Astrocyte of the spinal cord (primary cell): ENCODE measurements at regions not wholly inside any gene's neighbourhood (a gene's known extent, or its start where the extent isn't known, plus 50 kb on each side); places are given as distances from the start of the nearest gene placed in this dataset.

Experiments
- DNase-seq: peaks from one replicate; pipeline ENCODE4 v3.0.0; 2011; ENCODE audit warnings: low read depth, low spot score
- H3K4me3 ChIP-seq: 2 replicates; pipeline ENCODE4 v1.5.1; 2011; ENCODE audit warnings: low read depth, mild to moderate bottlenecking, low read length, moderate library complexity
- in situ Hi-C: cut with HindIII; loops from 2 replicates; pipeline ENCODE4 v1.10.0; 2017; ENCODE audit warnings: low sequenced_read_pairs
- TF ChIP-seq, protein P1 (sequence below): IDR thresholded peaks from 2 replicates; pipeline ENCODE4 v1.5.1; 2012; ENCODE audit warnings: low read depth, mild to moderate bottlenecking, low read length, inconsistent platforms

DNA sequence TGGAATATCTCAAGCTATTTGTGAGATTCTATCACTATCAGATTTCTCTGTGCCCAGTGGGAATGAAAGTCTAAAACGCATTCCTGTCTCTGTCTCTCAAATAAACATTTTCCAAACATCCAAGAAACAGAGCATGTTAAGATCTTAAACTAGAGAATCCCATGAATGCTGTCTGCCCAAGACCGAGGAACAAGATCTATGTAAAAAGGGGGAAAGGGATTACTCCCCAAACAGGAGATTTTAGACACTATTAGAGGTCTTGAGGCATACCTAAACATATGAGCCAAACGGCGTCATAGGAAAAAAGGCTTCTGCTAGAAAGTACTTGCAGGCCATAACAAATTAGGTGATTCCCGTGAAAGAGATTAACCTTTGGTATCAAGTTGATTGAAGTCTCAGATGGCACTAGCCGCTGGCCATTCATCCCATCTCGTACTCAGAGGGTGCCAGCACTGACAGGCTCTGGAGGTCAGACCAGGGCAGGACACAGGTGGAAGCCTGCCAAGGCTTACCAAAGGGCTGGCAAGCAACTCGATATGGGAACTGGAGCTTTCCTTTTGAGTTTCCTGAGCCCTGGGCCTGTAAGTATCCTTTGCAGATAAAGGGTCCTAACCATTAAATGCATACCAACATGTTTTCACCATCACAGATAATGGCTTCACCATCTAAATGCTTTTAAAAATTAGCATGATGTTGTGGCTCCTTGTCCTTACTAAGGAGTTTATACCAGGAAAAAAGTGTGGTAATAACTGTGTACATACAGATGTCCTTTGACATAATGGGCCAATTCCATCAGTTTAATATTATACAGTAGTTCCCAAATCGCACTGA lies 225.2 kb downstream of the FOXO1 start:
- DNase-seq: peak; percentile 48
- TF ChIP-seq, protein P1, sequence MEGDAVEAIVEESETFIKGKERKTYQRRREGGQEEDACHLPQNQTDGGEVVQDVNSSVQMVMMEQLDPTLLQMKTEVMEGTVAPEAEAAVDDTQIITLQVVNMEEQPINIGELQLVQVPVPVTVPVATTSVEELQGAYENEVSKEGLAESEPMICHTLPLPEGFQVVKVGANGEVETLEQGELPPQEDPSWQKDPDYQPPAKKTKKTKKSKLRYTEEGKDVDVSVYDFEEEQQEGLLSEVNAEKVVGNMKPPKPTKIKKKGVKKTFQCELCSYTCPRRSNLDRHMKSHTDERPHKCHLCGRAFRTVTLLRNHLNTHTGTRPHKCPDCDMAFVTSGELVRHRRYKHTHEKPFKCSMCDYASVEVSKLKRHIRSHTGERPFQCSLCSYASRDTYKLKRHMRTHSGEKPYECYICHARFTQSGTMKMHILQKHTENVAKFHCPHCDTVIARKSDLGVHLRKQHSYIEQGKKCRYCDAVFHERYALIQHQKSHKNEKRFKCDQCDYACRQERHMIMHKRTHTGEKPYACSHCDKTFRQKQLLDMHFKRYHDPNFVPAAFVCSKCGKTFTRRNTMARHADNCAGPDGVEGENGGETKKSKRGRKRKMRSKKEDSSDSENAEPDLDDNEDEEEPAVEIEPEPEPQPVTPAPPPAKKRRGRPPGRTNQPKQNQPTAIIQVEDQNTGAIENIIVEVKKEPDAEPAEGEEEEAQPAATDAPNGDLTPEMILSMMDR: no peak
- H3K4me3 ChIP-seq: no peak overlapping the region
- in situ Hi-C loops: no loop called here

- TF ChIP-seq, protein P1: no peak
- no peak for DNase-seq
- H3K4me3 ChIP-seq: no peak overlapping the region
- in situ Hi-C loops: no loop called here
Measured at GRCh38 chr13:40442231-40442630, 224.2 kb downstream of the FOXO1 start.

- no peak overlapping the region for H3K4me3 ChIP-seq
- TF ChIP-seq, protein P1: no peak
- no peak for DNase-seq
- in situ Hi-C loops: no loop called here
Measured at GRCh38 chr13:40442826-40443225, 223.6 kb downstream of the FOXO1 start.

GRCh38 chr13:40444241-40444640 lies 222.2 kb downstream of the FOXO1 start:
- TF ChIP-seq, protein P1: no peak
- in situ Hi-C loops: no loop called here
- H3K4me3 ChIP-seq: no peak overlapping the region
- no peak for DNase-seq

- TF ChIP-seq, protein P1: no peak
- in situ Hi-C loops: no loop called here
- H3K4me3 ChIP-seq: no peak overlapping the region
- peak; percentile 86 for DNase-seq
Measured at GRCh38 chr13:40445557-40445990, 220.9 kb downstream of the FOXO1 start.

GRCh38 chr13:40446365-40446764 lies 220.1 kb downstream of the FOXO1 start:
- TF ChIP-seq, protein P1: no peak
- peak; percentile 37 for DNase-seq
- no peak overlapping the region for H3K4me3 ChIP-seq
- in situ Hi-C loops: no loop called here
